Urothelium cell line (cell line): ENCODE measurements at regions not wholly inside any gene's neighbourhood (a gene's known extent, or its start where the extent isn't known, plus 50 kb on each side); places are given as distances from the start of the nearest gene placed in this dataset.

Experiments used
- DNase-seq: peaks from one replicate; pipeline ENCODE4 v3.0.0; 2011; ENCODE audit warnings: low spot score, mixed read lengths
- FAIRE-seq: peaks from 2 replicates; lab custom pipeline; 2011; peaks lifted over from hg19 to GRCh38; lab: Jason Lieb, UNC

DNA sequence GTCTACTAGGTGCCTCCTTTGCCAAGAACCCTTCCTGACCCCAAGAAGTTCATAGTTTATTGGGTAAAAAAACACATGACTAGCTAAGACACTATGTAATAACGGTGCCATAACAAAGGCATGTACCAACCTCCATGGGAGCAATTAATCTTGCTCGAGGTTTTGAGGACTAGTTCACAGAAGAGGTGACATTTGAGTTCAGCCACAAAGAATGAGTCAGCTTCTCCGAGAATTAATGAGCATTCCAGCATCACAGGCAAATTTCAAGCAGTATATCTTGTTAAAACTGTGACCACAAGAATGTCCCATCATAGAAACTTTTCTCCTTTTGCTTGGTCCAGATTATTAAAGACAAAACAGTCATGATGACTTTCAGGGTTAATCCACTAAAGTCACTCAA is 113.0 kb upstream of the RAP1B start:
- DNase-seq (peak; percentile 59), FAIRE-seq (no peak)

DNA sequence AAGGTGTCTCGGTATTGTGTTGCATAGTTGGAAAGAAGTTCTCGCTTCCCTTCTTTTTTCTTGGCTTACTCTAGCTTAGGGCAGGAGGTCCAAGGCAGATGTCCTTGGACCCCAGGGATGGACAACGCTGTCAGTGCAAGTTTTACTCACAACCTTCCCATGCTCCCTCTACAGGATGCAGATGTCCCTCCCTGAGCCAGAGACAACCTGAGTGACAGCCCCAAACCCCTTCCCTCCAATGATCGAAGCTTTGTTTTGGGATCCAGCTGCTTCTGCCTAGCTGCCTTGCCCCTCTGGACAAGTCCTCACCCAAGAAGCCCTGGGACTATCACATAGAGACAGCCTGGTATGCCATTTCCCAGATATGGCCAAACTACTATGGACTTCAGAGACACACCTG is 112.0 kb upstream of the RAP1B start:
- FAIRE-seq = no peak
- no peak for DNase-seq

DNA sequence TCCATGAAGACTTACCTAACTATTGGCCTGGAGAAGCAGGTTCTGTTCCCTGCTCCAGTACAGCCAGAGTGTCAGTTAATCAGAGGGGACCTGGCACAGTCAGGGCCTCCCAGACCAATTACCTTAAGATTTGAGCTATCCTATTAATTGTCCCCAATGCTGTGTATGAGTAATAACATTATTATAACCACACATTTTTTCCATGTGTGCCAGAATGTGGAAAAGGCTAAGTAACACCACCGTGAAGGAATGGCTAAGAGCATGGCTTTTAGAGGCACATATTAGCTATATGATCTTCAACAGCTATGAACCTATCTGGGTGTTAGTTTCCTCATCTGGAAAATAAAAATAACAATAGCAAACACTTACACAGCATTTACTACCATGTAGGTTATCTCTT is 111.1 kb upstream of the RAP1B start:
- FAIRE-seq (no peak), DNase-seq (no peak)

DNA sequence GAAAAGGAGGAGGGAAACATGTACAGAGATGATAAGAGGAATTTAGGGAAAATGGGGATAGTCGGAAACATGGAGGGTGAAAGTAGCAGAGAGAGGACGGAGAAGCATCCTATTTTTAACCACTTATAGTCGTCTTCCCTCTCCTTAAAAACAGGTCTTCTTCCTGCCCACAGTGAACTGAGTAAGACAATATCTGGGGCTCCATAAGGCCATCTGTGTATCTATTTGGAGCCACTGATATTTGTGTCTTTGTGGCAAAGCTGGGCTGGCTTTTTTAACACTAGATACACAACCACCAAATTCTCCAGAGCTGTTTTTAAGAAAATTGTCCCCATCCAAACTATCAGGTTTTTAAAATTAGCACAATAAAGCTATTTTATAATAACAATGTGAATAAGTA is 109.5 kb upstream of the RAP1B start:
- DNase-seq = no peak
- FAIRE-seq = no peak

DNA sequence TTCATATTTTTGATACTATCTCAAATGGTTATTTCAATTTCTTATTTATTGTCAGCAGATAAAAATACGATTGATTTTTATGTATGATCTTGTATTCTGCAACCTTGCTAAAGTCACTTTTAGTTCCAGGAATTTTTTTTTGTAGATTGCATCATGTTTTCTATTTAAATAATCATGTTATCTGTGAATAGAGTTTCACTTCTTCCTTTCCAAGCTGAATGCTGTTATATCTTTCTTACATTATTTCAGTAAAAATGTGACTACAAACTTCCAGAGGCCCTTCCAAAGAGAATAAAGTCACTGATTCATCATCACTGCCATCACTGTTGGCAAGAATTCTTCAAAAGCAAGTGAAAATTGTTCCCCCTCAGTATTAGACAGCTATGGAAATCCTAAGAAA is 104.7 kb upstream of the RAP1B start:
- FAIRE-seq (no peak), DNase-seq (no peak)

DNA sequence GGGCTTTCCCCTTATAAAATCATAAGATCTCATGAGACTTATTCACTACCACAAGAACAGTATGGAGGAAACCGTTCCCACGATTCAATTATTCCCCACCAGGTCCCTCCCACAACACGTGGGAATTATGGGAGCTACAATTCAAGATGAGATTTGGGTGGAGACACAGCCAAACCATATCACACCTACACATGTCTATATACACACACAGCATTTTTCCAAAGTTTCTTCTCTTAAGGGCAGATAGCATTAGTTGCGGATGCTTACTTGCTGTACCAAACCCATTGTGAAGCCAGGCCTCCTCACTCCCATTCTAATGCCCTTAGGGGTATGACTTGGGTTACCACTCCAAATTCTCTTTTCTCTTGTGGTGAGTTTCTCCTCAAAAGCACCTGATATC is 104.1 kb upstream of the RAP1B start:
- no peak for FAIRE-seq
- DNase-seq = no peak

DNA sequence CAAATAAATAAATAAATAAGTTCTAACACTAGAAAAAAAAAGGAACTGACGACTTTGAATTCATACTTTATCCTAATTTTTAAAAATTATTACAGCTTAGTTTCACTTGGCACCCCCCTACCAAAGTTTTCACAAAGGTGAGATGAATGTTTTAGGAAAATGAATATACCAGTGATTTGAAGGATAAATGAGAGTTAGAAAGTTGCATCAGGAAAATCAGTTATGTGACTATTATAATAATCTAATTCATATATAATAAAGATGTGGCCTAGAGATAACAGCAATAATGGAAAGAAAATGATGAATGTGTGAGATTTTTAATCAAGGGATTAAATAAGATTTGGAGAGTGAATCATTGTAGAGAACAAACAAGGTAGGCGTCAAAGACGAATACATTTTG is 103.0 kb upstream of the RAP1B start:
- FAIRE-seq (no peak), DNase-seq (no peak)

DNA sequence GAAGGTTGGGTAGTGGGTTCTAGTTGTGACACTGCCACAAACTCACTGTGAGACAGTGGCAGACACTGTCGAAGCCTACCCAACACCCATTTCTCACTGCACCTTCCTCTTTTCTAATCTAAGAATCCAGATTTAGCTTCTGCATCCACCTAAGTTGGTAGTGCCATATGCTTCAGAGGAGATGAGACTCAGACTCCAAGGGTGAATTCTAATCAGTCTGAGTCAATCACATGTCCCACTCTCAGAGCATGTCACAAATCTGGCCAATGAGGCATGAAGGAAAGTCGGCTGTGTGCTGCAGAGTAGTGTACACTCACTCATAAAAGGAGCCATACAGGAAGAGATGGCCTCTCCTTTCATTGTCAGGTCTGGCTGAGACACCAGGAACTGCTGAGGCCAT is 102.1 kb upstream of the RAP1B start:
- no peak for FAIRE-seq
- DNase-seq = no peak

DNA sequence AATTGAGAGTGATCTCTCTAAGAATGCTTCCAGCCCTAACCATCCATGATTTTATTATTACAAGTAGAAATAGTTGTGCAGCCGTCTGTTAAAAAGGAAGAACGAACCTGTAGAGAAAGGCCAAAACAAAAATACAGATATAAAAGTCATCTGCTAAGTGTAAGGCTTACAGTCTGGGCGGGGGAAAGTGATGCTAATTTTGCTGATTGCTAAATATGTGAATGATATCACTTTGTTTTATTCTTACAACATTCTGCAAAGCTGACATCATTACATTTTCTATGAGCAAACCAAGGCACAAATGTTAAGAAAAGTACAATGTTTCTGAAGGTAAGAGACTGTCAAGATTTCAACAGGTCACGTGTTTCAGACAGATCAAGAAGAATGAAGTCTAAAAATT is 101.5 kb upstream of the RAP1B start:
- DNase-seq = no peak
- FAIRE-seq = no peak

DNA sequence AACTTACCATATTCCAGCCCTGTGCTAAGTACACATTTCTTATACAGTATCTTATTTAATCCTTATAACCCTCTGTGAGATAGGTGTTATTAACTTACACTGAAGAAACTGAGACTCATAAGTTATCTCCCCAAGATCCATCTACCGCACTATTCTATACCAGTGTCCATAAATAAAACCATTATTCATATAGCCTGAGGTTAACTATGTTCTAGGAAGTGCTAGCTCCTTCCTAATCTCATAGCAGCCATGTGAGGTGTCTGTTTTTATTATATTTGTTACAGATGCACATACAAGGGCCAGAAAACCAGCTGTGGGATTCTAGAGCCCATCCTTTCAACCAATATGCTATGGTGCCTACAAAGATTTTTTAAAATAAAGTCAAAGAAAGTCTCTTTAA is 100.3 kb upstream of the RAP1B start:
- FAIRE-seq = no peak

DNA sequence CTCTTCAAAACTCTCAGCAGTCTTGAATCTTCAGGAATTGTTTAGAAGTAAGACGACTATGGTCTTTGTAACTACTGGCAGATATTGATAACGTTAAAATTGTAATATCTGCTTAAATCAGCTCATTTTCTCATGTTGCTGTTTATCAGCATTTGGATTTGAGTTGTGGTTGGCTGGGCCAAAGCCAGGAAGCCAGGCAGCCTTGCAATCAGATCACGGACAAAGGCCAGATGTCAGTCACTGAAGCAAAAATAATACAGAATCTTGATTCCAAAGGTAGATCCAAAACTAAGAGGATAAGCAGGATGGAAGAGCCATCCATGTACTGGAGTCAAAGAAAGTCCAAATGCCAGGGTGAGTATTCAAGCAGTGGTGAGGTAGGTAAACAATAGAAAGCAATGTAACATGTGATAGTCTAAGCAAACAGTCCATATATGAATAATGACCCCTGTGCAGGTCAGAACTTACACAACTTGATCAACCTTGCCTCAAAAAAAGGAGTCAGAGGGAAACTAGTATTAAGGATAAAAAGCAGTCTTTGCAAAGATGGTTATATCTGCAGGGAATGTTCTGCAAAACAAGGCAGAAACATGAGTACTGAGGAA is 95.8 kb upstream of the RAP1B start:
- FAIRE-seq = no peak
- no peak for DNase-seq

More for the DNA sequence above, 100.3 kb upstream of the RAP1B start:
- no peak for DNase-seq

DNA sequence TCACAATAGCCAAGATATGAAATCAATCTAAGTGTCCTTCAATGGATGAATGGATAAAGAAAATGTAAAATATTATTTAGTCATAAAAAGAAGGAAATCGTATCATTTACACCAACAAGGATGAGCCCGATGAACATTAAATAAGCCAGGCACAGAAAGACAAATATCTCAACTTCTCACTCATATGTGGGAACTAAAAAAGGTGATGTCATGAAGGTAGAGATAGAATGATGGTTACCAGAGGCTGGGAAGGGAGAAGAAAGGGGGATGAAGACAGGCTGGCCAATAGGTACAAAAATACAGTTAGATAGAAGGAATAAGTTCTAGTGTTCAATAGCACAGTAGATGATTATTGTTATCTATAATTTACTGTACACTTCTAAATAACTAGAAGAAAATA is 94.9 kb upstream of the RAP1B start:
- FAIRE-seq (no peak), DNase-seq (no peak)

DNA sequence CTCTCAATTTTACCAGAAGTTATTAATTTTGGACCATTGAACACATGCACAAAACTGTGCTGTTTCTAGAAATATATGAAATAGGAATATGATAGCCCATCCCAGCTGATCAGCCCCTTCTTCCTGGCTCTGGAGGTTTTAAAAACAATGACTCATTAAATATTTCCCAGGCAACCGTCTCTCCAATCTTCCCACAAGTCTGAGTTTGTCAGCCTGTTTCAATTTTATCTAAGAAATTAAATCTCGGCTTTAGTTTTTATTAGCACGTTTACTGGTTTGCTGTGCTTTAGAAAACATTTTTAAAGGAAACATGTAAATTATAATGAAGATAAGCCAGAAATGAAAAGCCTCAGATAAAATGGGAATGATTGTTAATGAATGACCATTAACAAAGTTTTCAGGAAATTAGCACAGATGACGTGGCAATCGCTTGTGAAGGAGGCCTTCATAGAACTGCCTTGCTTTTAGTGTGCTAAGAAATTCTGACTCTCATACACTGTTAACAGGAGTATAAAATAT is 89.3 kb upstream of the RAP1B start:
- DNase-seq = peak; percentile 48
- FAIRE-seq = no peak

DNA sequence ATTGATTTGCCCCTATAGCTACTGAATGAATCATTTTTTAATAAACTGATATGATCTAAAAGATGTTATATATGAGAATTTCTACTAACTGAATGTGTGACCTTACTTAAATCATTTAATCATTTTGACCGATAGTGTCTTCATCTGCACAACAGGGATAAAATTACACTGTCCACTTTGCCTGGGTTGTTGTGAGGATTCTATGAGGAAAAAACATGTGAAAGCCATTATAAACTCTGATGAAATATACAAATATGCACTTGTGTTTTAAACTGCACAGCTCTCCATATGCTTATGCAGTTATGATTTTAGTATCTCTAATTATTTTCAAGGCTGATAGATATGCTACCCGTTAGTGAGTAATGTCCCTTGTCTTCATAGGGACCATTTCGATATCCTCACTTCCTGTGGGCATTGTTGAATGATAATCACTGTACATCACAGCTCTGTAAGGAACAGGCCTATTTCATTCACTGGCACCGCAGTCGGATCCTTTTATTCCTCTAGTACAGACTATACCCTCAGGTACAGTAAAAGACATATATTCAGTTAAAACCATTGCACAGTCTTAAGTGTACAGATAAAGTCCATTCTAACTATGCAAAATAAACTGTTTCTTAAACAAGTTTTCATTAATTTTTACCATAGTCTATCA is 88.7 kb upstream of the RAP1B start:
- FAIRE-seq = no peak
- no peak for DNase-seq

DNA sequence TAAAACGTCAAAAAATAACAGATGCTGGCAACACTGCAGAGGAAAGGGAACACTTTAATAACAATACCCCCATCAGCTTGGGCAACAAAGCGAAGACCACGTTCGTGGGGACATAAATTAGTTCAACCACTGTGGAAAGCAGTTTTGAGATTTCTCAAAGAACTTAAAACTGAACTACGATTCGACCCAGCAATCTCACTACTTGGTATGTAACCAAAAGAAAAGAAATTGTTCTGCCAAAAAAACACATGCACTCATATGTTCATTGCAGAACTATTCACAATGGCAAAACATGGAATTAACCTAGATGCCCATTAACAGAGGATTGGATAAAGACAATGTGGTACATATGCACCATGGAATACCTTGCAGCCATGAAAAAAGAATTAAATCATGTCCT is 81.2 kb upstream of the RAP1B start:
- DNase-seq (no peak), FAIRE-seq (no peak)

DNA sequence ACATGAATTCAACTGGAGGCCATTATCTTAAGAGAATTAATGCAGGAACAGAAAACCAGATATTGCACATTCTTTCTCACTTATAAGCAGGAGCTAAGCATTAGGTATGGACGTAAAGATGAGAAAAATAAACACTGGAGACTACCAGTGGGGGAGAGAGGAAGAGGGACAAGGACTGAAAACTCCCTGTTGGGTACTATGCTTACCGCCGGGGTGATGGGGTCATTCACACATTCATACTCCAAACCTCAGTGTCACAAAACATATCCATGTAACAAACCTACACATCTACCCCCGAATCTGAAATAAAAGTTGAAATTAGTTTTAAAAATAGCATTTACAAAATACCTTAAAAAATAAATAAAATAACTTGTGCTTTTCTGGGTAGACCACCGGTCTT is 80.8 kb upstream of the RAP1B start:
- DNase-seq = no peak
- FAIRE-seq = no peak

DNA sequence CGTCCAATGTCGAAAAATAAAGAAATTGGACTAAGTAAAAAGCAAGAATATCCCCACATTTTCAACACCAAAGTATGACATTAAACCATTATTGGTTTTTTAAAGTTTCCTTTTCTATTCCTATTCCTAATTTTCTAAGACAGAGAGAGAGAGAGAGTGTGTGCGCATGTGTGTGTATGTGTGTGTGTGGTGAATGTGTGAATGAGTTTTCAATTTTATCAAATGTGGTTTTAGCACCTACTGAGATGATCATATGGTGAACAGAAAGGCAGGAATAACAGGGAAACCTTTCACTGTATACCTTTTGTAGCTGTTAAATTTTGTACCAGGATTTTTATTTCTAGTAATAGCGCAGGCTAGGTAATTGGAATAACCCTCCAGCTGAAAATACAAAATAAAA is 80.4 kb upstream of the RAP1B start:
- DNase-seq = no peak
- no peak for FAIRE-seq

DNA sequence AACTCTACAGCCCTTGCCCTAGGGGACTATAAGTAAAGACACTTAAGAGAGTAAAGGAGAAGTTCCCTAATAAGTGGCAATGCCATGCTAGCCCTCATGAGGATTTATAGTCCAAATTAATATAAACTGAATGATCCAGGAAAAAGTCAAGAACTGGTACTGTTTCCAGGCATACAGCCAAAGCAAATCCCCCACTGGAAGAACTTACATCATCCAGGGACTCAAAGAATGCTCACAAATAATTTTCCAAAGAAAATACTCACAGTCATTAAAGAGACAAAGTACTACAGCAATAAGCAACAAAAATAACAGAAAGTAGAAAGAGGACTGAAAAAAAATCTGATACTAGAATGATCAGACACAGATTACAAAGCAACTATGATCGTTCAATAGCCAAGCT is 79.7 kb upstream of the RAP1B start:
- no peak for FAIRE-seq
- DNase-seq = no peak

DNA sequence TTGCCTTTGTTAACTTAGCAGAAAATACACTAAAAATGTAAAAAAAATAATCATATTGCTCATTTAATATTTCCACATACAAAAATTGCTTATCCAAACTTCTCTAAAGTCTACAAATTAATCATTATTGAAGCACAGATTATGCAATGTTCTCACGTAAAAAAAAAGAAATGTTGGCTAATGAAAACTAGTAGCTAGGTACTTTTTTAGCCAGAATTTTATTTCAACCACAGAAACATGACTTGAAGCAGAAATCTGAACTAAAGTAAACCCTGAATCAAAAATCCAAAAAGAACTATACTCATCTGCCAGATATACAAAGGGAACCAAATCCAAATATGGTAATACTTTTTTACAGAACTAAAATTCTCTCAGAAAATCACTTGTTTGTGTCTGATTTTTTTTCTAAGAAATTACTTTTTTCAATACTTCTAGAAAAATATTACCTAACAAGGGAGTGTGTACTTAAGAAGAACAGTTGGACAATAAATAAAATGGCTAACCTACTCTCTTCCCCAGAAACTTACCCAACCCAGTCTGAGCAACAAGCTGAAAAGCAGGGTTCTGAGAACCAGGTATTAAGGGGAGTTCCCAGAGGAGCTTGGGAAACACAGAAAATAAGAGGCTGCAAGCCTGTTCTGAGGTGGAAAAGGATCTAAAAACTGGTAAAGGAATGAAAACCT is 78.4 kb upstream of the RAP1B start:
- FAIRE-seq = no peak

DNA sequence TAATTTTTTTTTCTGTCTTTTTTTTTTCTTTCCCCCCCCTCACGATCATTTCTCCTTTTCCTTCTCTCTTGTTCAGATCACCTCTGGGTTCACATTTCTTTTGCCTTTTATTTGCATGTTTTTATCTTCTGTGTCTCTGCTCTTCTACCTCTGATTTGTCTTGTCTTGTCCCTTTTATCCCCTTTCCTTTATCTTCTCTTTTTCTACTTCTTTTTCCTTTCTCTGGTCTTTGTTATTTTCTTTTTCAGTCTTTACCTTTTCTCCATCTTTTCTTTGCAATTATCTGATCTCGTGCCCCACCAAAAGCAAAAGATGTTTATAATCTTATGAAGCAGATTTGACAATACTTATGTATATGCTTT is 77.8 kb upstream of the RAP1B start:
- DNase-seq (no peak), FAIRE-seq (no peak)

More for the DNA sequence above, 78.4 kb upstream of the RAP1B start:
- no peak for DNase-seq

DNA sequence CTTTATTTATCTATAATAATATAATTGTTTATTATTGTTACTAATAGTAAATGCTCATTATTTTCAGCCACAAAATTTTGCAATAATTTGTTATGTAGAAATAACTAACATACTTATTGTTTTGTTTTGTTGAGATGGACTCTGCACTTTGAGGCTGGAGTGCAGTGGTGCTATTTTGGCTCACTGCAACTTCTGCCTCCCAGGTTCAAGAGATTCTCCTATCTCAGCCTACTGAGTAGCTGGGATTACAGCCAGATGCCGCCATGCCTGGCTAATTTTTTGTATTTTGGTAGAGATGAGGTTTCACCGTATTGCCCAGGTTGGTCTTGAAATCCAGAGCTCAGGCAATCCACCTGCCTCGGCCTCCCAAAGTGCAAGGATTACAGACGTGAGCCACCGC is 76.6 kb upstream of the RAP1B start:
- FAIRE-seq (no peak), DNase-seq (no peak)

DNA sequence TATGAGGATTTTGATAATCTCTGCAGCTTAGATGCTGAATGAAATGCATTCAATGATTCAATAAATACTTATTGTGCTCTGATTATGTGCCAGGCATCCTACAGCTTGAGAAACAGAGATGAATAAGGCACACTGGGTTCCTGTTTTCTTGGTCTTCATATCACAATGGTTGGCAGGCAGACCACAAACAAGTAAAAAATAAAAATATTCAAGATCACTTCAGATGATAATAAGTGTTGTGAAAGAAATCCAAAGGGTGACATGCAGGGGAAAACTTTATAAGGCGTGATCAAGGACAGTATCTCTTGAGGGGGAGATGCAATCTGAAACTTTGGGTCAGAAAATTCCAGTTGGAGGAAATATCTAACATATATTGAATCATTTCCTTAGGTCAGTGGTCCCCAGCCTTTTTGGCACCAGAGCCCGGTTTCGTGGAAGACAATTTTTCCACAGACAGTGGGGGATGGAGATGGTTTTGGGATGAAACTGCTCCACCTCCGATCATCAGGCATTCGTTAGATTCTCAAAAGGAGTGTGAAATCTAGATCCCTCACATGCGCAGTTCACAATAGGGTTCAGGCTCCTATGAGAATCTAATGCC is 73.7 kb upstream of the RAP1B start:
- FAIRE-seq = no peak
- no peak for DNase-seq
